ENCODE measurements at regions not wholly inside any gene's neighbourhood (a gene's known extent, or its start where the extent isn't known, plus 50 kb on each side); places are given as distances from the start of the nearest gene placed in this dataset.

DNA sequence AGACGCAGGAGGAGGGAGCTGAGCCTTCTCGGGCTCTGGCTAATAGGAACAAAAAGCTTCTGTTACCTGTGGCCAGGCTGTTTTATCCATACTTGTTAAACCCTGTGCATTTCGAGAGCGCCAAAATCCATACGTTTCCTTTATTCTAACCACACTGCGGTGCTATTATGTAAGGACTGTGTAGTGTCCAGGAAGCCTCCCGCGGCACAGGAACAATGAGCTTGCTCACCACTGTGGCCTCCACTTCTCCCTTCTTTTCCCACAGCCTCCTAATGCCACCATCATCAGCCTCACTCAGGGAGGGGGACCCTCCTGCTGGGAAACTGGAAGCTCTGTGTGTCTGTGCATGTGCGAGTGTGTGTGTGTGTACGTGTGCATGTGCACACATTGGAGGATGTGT is 268.5 kb downstream of the HAUS1 start:
- no peak for TF ChIP-seq EZH2phosphoT487 (IDR thresholded peaks at IDR 0.05; ENCODE audit: borderline replicate concordance, low read length)
- TF ChIP-seq, protein P1, sequence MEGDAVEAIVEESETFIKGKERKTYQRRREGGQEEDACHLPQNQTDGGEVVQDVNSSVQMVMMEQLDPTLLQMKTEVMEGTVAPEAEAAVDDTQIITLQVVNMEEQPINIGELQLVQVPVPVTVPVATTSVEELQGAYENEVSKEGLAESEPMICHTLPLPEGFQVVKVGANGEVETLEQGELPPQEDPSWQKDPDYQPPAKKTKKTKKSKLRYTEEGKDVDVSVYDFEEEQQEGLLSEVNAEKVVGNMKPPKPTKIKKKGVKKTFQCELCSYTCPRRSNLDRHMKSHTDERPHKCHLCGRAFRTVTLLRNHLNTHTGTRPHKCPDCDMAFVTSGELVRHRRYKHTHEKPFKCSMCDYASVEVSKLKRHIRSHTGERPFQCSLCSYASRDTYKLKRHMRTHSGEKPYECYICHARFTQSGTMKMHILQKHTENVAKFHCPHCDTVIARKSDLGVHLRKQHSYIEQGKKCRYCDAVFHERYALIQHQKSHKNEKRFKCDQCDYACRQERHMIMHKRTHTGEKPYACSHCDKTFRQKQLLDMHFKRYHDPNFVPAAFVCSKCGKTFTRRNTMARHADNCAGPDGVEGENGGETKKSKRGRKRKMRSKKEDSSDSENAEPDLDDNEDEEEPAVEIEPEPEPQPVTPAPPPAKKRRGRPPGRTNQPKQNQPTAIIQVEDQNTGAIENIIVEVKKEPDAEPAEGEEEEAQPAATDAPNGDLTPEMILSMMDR (IDR thresholded peaks at IDR 0.05; ENCODE audit: low read depth, low read length, poor library complexity, severe bottlenecking) = no peak
- no peak overlapping the region for H3K4me2 ChIP-seq (ENCODE audit: low read length)
- no peaks in the 10 kb centered on the region for H3K4me1 ChIP-seq (ENCODE audit: control insufficient read depth, low read length)
- no peaks in the 10 kb centered on the region for H3K9me2 ChIP-seq (replicated peaks; ENCODE audit: control insufficient read depth, low read length)
- H3K36me3 ChIP-seq (ENCODE audit: control insufficient read depth, low read length) = no peaks in the 10 kb centered on the region
- H4K20me1 ChIP-seq (ENCODE audit: control insufficient read depth, insufficient read depth, low read depth, low read length) = no peaks in the 10 kb centered on the region
- no peaks in the 10 kb centered on the region for H3F3A ChIP-seq (ENCODE audit: control insufficient read depth, insufficient read depth)
- H3K27me3 ChIP-seq (ENCODE audit: control insufficient read depth, low read length) = no peaks in the 10 kb centered on the region
- H3K27ac ChIP-seq (ENCODE audit: low read depth, low read length) = no peak overlapping the region
- H3K79me2 ChIP-seq (ENCODE audit: control insufficient read depth, low read length) = no peaks in the 10 kb centered on the region
- peaks cover 12% of the 10 kb centered on the region; the same call in 1 of the 2 replicates for H3K9me3 ChIP-seq (ENCODE audit: control insufficient read depth, insufficient read depth, low read length)
- H3K4me3 ChIP-seq (ENCODE audit: low read length) = no peak overlapping the region

DNA sequence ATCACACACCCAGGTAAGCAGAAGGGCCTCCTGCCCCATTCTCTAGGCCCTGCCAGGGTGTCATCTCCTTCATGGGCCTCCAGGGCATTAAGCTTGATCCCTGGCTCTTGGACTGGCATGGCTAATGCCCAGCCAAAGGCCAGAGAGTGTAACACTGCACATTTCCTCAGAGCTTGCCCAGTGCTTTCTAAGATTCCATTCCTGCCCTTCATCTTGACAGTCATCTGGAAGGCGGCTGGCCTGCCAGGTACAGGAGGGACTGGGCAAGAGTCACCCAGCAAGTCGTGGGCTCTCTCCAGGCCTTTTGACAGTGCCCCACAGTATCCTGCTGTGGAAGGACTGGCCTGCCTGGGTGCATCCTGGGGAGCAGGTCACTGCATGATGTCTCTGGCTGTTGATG is 268.9 kb downstream of the HAUS1 start:
- H3F3A ChIP-seq (ENCODE audit: control insufficient read depth, insufficient read depth) = no peaks in the 10 kb centered on the region
- no peak for TF ChIP-seq EZH2phosphoT487 (IDR thresholded peaks at IDR 0.05; ENCODE audit: borderline replicate concordance, low read length)
- TF ChIP-seq, protein P1 (IDR thresholded peaks at IDR 0.05; ENCODE audit: low read depth, low read length, poor library complexity, severe bottlenecking) = no peak
- H3K4me1 ChIP-seq (ENCODE audit: control insufficient read depth, low read length) = no peaks in the 10 kb centered on the region
- no peaks in the 10 kb centered on the region for H3K79me2 ChIP-seq (ENCODE audit: control insufficient read depth, low read length)
- H4K20me1 ChIP-seq (ENCODE audit: control insufficient read depth, insufficient read depth, low read depth, low read length) = no peaks in the 10 kb centered on the region
- no peaks in the 10 kb centered on the region for H3K27me3 ChIP-seq (ENCODE audit: control insufficient read depth, low read length)
- no peak overlapping the region for H3K4me3 ChIP-seq (ENCODE audit: low read length)
- H3K36me3 ChIP-seq (ENCODE audit: control insufficient read depth, low read length) = no peaks in the 10 kb centered on the region
- peaks cover 12% of the 10 kb centered on the region; the same call in 1 of the 2 replicates for H3K9me3 ChIP-seq (ENCODE audit: control insufficient read depth, insufficient read depth, low read length)
- H3K4me2 ChIP-seq (ENCODE audit: low read length) = no peak overlapping the region
- H3K27ac ChIP-seq (ENCODE audit: low read depth, low read length) = no peak overlapping the region
- no peaks in the 10 kb centered on the region for H3K9me2 ChIP-seq (replicated peaks; ENCODE audit: control insufficient read depth, low read length)

DNA sequence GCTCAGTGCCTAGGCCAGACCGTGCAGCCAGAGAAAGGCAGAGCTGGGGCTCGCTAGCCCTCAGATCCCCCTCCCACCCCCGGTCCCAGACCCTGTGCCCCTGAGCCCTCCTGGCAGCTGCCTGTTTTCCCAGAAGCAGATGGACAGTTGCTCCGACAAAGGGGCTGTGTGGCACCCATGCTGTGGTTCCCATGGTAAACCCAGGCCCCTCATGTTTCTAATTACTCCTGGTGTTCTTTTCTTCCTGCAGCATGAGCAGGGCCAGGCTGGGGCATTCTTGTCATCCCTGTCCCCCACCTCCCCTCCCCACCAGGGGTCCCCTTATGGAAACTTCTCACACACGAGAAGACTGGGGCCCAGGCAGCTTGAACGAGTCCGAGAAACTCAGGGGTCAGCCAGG is 269.6 kb downstream of the HAUS1 start:
- TF ChIP-seq EZH2phosphoT487 (IDR thresholded peaks at IDR 0.05; ENCODE audit: borderline replicate concordance, low read length) = no peak
- TF ChIP-seq, protein P1 (IDR thresholded peaks at IDR 0.05; ENCODE audit: low read depth, low read length, poor library complexity, severe bottlenecking) = no peak
- no peak overlapping the region for H3K4me2 ChIP-seq (ENCODE audit: low read length)
- no peaks in the 10 kb centered on the region for H3K27me3 ChIP-seq (ENCODE audit: control insufficient read depth, low read length)
- H3K9me2 ChIP-seq (replicated peaks; ENCODE audit: control insufficient read depth, low read length) = no peaks in the 10 kb centered on the region
- no peaks in the 10 kb centered on the region for H3F3A ChIP-seq (ENCODE audit: control insufficient read depth, insufficient read depth)
- H3K79me2 ChIP-seq (ENCODE audit: control insufficient read depth, low read length) = no peaks in the 10 kb centered on the region
- no peak overlapping the region for H3K4me3 ChIP-seq (ENCODE audit: low read length)
- H3K4me1 ChIP-seq (ENCODE audit: control insufficient read depth, low read length) = no peaks in the 10 kb centered on the region
- peaks cover 12% of the 10 kb centered on the region; the same call in 1 of the 2 replicates for H3K9me3 ChIP-seq (ENCODE audit: control insufficient read depth, insufficient read depth, low read length)
- H3K36me3 ChIP-seq (ENCODE audit: control insufficient read depth, low read length) = no peaks in the 10 kb centered on the region
- no peak overlapping the region for H3K27ac ChIP-seq (ENCODE audit: low read depth, low read length)
- H4K20me1 ChIP-seq (ENCODE audit: control insufficient read depth, insufficient read depth, low read depth, low read length) = no peaks in the 10 kb centered on the region

Data from DOHH2 (cell line).